Prostate gland (tissue), 2 donors: ENCODE measurements at regions not wholly inside any gene's neighbourhood (a gene's known extent, or its start where the extent isn't known, plus 50 kb on each side); places are given as distances from the start of the nearest gene placed in this dataset.

Source experiments
- POLR2AphosphoS5 ChIP-seq: sonication (generic); formaldehyde crosslinking; IDR thresholded peaks from one replicate; pipeline ENCODE4 v1.6.1; 2017; ENCODE audit warnings: antibody characterized with exemption
- TF ChIP-seq, protein P1 (sequence below), 4 experiments: fragments of 200-600 bp in 2 of 4; fragments of 450-650 bp in 2 of 4; sonication (generic) in 2 of 4; IDR thresholded peaks; 1 replicate in 3 of 4; 2 replicates in 1 of 4; pipeline ENCODE4 v1.5.1; 2016 to 2019; ENCODE audit warnings: antibody characterized with exemption in 4 of 4, mild to moderate bottlenecking in 2 of 4, moderate library complexity in 2 of 4

DNA sequence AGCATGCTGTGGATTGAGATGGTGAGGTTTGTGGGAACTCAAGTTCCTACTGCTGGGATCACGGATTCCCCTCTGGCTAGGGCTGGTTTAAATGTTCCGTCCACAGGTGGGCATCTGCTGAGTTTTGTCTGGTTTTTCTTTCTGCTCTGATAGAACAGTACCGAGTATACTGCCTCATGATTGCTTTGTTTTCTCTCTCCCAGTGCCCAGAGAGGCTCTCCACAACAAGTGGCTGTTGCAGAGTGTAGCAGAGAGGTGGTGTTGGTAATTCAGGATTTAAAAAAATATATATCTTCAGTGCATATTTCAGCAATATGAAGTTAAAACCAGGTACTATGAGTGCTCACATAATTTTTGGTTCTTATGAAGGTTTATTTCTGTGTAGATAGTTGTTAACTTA lies 213.7 kb downstream of the TEX13C start:
- TF ChIP-seq, protein P1, sequence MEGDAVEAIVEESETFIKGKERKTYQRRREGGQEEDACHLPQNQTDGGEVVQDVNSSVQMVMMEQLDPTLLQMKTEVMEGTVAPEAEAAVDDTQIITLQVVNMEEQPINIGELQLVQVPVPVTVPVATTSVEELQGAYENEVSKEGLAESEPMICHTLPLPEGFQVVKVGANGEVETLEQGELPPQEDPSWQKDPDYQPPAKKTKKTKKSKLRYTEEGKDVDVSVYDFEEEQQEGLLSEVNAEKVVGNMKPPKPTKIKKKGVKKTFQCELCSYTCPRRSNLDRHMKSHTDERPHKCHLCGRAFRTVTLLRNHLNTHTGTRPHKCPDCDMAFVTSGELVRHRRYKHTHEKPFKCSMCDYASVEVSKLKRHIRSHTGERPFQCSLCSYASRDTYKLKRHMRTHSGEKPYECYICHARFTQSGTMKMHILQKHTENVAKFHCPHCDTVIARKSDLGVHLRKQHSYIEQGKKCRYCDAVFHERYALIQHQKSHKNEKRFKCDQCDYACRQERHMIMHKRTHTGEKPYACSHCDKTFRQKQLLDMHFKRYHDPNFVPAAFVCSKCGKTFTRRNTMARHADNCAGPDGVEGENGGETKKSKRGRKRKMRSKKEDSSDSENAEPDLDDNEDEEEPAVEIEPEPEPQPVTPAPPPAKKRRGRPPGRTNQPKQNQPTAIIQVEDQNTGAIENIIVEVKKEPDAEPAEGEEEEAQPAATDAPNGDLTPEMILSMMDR (IDR thresholded peaks at IDR 0.05): no peak
- TF ChIP-seq POLR2AphosphoS5: no peak
